PC-9 (cell line): ENCODE measurements at regions not wholly inside any gene's neighbourhood (a gene's known extent, or its start where the extent isn't known, plus 50 kb on each side); places are given as distances from the start of the nearest gene placed in this dataset.

Experiments used
- BruUV-seq: library from RNA; stranded (reverse); fragments of 400-500 nt; replicated peaks from 2 replicates; lab custom pipeline; 2021; lab: Mats Ljungman, UMichigan
- CTCF ChIA-PET: fragments of 300-600 bp; sonication (Branson Sonifier 250); formaldehyde crosslinking; loops from one replicate; lab custom pipeline; 2022; ENCODE audit warnings: antibody characterized with exemption; lab: Charles Lee
- POLR2A ChIA-PET: fragments of 300-600 bp; sonication (Branson Sonifier 250); formaldehyde crosslinking; loops from one replicate; lab custom pipeline; 2022; ENCODE audit warnings: antibody characterized with exemption; ENCODE audit not compliant: unreplicated experiment; lab: Charles Lee
- DNase-seq, 2 experiments: peaks; one replicate each; pipeline versions ENCODE4 v3.0.0 to v3.0.0-alpha.2; 2015 to 2022; ENCODE audit warnings: mixed read lengths in 1 of 2
- H2AFZ ChIP-seq: fragments of 200-600 bp; sonication (generic); 2 replicates; pipeline ENCODE4 v1.8.1; 2017; ENCODE audit warnings: antibody characterized with exemption
- H3F3A ChIP-seq: fragments of 200-600 bp; sonication (generic); 2 replicates; pipeline ENCODE4 v1.8.1; 2017; ENCODE audit warnings: antibody characterized with exemption, mild to moderate bottlenecking, low read depth; ENCODE audit not compliant: insufficient read depth
- H3K27ac ChIP-seq: fragments of 200-600 bp; sonication (generic); 2 replicates; pipeline ENCODE4 v1.6.1; 2016; ENCODE audit warnings: mixed run types
- H3K27me3 ChIP-seq: fragments of 200-600 bp; sonication (generic); 2 replicates; pipeline ENCODE4 v1.6.1; 2016; ENCODE audit warnings: low read depth, mixed run types; ENCODE audit not compliant: insufficient read depth
- H3K36me3 ChIP-seq: fragments of 200-600 bp; sonication (generic); 2 replicates; pipeline ENCODE4 v1.6.1; 2016; ENCODE audit warnings: low read depth, mixed run types
- H3K4me1 ChIP-seq: fragments of 200-600 bp; sonication (generic); replicated peaks from 2 replicates; pipeline ENCODE4 v1.6.1; 2016; ENCODE audit warnings: mixed run types; ENCODE audit not compliant: insufficient read depth
- H3K4me2 ChIP-seq: fragments of 200-600 bp; sonication (generic); 2 replicates; pipeline ENCODE4 v1.6.1; 2017; ENCODE audit warnings: mixed run types
- H3K4me3 ChIP-seq: fragments of 200-600 bp; sonication (generic); 2 replicates; pipeline ENCODE4 v1.6.1; 2016; ENCODE audit warnings: mixed run types
- H3K79me2 ChIP-seq: fragments of 200-600 bp; sonication (generic); 2 replicates; pipeline ENCODE4 v1.6.1; 2017; ENCODE audit warnings: low read depth, mixed run types
- H3K9me2 ChIP-seq: fragments of 200-600 bp; sonication (generic); 2 replicates; pipeline ENCODE4 v1.8.1; 2017; ENCODE audit warnings: mild to moderate bottlenecking; ENCODE audit not compliant: insufficient read depth
- H3K9me3 ChIP-seq: fragments of 200-600 bp; sonication (generic); 2 replicates; pipeline ENCODE4 v1.8.1; 2016; ENCODE audit warnings: low read depth; ENCODE audit not compliant: insufficient read depth
- H4K20me1 ChIP-seq: fragments of 200-600 bp; sonication (generic); 2 replicates; pipeline ENCODE4 v1.8.1; 2017; ENCODE audit not compliant: insufficient read depth
- CTCF ChIP-seq: fragments of 200-600 bp; sonication (generic); conservative IDR thresholded peaks from 2 replicates; pipeline ENCODE4 v1.6.1; 2017; ENCODE audit warnings: mixed run types, antibody characterized with exemption, mild to moderate bottlenecking, moderate library complexity
- EZH2 ChIP-seq: fragments of 200-600 bp; sonication (generic); IDR thresholded peaks from 2 replicates; pipeline ENCODE4 v1.8.0; 2017; ENCODE audit warnings: antibody characterized with exemption, low read depth
- intact Hi-C: fragments of 100-400 bp; cut with micrococcal nuclease; formaldehyde crosslinking; loops from one replicate; pipeline ENCODE4 v1.10.0; 2022; ENCODE audit not compliant: unreplicated experiment

DNA sequence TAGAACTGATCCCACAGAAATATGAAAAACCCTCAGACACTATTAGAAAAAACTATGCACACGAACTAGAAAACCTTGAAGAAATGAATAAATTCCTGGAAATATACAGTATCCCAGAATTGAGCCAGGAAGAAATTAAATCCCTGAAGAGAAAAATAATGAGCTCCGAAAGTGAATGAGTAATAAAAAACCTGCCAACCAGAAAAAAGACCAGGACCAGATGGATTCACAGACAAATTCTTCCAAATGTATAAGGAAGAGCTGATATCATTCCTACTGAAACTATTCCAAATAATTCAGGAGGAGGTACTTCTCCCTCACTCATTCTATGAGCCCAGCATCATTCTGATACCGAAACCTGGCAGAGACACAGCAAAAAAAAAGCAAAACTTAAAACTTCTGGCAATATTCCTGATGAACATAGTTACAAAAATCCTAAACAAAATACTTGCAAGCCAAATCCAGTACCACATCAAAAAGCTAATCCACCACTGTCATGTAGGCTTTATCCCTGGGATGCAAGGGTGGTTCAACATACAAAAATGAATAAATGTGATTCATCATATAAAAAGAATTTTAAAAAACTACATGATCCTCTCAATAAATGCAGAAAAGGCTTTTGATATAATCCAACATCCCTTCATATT lies 1397.6 kb upstream of the DDX18 start:
- H2AFZ ChIP-seq: no peak overlapping the region
- no peaks in the 10 kb centered on the region for H4K20me1 ChIP-seq
- TF ChIP-seq CTCF (no peak), EZH2 (no peak)
- no TSS peak for BruUV-seq
- ChIA-PET POLR2A (no interaction called here), CTCF (no interaction called here)
- H3F3A ChIP-seq: no peaks in the 10 kb centered on the region
- intact Hi-C loops: no loop called here
- H3K27ac ChIP-seq: no peak overlapping the region
- no peak overlapping the region for H3K4me3 ChIP-seq
- H3K27me3 ChIP-seq: 0 out of 2 replicates have a peak, but pooled peaks cover 2% of the 10 kb centered on the region
- no peaks in the 10 kb centered on the region for H3K9me3 ChIP-seq
- no peaks in the 10 kb centered on the region for H3K9me2 ChIP-seq
- no peaks in the 10 kb centered on the region for H3K36me3 ChIP-seq
- no peak for DNase-seq
- H3K4me2 ChIP-seq: no peak overlapping the region
- no peaks in the 10 kb centered on the region for H3K79me2 ChIP-seq
- H3K4me1 ChIP-seq: no peaks in the 10 kb centered on the region

DNA sequence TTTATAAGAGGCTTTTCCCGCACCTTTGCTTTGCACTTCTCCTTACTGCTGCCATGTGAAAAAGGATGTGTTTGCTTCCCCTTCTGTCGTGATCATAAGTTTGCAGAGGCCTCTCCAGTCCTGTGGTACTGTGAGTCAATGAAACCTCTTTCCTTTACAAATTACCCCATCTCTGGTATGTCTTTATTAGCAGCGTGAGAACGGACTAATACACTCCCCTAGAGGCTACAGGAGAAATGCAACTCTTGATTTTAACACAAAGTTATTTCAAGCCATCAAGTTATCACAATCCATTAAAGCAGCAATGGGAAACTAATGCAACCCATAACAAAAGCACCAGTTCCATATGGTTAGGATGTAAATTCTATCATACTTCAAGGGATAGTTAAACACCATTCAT lies 1378.8 kb upstream of the DDX18 start:
- no TSS peak for BruUV-seq
- Histone ChIP-seq H3K36me3 (no peaks in the 10 kb centered on the region), H3K27ac (no peak overlapping the region), H4K20me1 (no peaks in the 10 kb centered on the region), H3K4me2 (no peak overlapping the region), H3K9me3 (no peaks in the 10 kb centered on the region), H3K9me2 (no peaks in the 10 kb centered on the region), H2AFZ (no peak overlapping the region), H3K79me2 (no peaks in the 10 kb centered on the region), H3K4me3 (no peak overlapping the region), H3K27me3 (no peaks in the 10 kb centered on the region), H3K4me1 (no peaks in the 10 kb centered on the region), H3F3A (no peaks in the 10 kb centered on the region)
- DNase-seq: no peak
- no peak for TF ChIP-seq EZH2
- peak; percentile 17; the same call in 1 of the 2 replicates for TF ChIP-seq CTCF
- CTCF ChIA-PET: no interaction called here
- intact Hi-C loops: no loop called here
- POLR2A ChIA-PET: no interaction called here

- no peaks in the 10 kb centered on the region for H3K79me2 ChIP-seq
- H3K9me3 ChIP-seq: no peaks in the 10 kb centered on the region
- no peaks in the 10 kb centered on the region for H3K36me3 ChIP-seq
- H3K4me2 ChIP-seq: no peak overlapping the region
- DNase-seq: no peak
- no peaks in the 10 kb centered on the region for H3K27me3 ChIP-seq
- intact Hi-C loops: no loop called here
- H3K9me2 ChIP-seq: no peaks in the 10 kb centered on the region
- no peaks in the 10 kb centered on the region for H3K4me1 ChIP-seq
- no peaks in the 10 kb centered on the region for H3F3A ChIP-seq
- no TSS peak for BruUV-seq
- ChIA-PET CTCF (no interaction called here), POLR2A (no interaction called here)
- no peak overlapping the region for H3K4me3 ChIP-seq
- no peak overlapping the region for H2AFZ ChIP-seq
- no peak overlapping the region for H3K27ac ChIP-seq
- no peaks in the 10 kb centered on the region for H4K20me1 ChIP-seq
- TF ChIP-seq EZH2 (no peak), CTCF (no peak)
These were observed 1374.3 kb upstream of the DDX18 start for GRCh38 chr2:116440104-116440653.
